Hepatic stellate cell (primary cell): ENCODE measurements at regions not wholly inside any gene's neighbourhood (a gene's known extent, or its start where the extent isn't known, plus 50 kb on each side); places are given as distances from the start of the nearest gene placed in this dataset.
"Not testable (repeated sequence)": the region's sequence is repeated elsewhere in the genome, so short reads cannot be mapped to it uniquely, and the experiment has no call there.

Experiments used
- DNase-seq: peaks from one replicate; pipeline ENCODE4 v3.0.0; 2011; ENCODE audit warnings: low spot score

DNA sequence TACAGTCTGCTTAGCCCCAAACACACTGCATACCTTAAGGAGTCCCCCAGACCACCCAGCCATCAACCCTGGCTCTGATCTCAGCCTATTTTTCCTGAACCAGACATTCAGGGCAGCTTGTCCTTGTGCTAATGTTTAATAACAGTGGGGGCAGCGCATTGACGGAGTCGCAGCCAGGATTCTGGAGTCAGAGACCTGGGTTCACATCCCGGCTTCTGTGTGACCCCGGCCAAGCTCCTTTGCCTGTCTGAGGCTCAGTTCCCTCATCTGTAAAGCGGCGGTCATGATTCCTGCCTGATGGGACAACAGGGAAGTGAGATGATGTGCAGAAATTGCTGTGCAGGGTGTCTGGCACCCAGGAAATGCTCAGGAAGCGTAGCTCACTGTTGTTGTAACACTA lies 63.1 kb downstream of the MATN1 start:
- no peak for DNase-seq

DNA sequence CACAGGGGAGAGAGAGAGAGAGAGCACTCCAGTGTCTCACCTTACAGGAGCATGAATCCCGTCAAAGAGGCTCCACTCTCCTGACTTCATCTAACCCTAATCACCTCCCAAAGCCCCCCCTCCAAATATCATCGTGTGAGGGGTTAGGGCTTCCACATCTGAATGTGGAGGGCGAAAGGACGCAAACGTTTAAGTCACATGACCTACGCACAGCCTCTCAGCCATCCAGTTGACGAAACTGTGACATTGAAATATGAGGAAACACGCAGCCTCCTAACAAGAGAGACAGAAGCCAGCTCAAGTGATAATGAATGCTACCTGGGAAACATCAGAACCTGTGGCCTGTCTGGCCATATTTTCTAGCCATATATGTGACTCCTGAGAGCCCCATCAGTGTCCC lies 63.7 kb downstream of the MATN1 start:
- no peak for DNase-seq

DNA sequence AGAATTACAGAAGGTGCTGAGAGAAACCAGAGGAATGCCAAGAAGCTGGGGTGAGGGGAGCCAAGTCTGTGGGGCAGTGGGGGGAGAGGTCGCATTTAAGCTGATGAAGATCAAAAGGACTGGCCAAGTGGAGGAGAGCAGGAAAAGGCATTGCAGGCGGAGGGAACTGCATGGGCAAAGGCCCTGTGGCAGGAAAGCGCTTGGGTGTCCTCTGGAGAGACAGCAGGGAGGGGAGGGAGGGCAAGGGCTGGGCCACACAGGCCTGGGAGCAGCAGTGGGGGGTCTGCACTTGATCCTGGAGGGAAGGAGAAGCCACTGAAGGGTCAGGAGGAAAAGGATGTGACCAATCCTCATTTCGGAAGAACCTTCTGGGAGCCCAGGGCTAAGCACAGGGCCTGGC lies 65.0 kb downstream of the MATN1 start:
- DNase-seq, result not testable (repeated sequence)

DNA sequence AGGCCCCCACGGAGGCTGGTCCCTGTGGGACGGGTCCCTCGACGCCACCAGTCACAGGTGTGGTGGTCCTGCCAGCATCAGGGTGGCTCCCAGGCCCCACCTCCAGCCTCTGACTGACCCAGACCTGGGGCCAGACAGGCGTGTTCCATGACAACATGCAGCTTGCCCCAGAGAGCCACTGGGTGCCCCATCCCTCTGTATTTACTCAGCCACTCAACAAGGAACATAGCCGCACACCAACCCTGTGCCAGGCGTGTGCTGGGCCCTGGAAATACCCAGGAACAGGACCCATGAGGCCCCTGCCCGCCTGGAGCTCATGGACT lies 65.4 kb downstream of the MATN1 start:
- no peak for DNase-seq

DNA sequence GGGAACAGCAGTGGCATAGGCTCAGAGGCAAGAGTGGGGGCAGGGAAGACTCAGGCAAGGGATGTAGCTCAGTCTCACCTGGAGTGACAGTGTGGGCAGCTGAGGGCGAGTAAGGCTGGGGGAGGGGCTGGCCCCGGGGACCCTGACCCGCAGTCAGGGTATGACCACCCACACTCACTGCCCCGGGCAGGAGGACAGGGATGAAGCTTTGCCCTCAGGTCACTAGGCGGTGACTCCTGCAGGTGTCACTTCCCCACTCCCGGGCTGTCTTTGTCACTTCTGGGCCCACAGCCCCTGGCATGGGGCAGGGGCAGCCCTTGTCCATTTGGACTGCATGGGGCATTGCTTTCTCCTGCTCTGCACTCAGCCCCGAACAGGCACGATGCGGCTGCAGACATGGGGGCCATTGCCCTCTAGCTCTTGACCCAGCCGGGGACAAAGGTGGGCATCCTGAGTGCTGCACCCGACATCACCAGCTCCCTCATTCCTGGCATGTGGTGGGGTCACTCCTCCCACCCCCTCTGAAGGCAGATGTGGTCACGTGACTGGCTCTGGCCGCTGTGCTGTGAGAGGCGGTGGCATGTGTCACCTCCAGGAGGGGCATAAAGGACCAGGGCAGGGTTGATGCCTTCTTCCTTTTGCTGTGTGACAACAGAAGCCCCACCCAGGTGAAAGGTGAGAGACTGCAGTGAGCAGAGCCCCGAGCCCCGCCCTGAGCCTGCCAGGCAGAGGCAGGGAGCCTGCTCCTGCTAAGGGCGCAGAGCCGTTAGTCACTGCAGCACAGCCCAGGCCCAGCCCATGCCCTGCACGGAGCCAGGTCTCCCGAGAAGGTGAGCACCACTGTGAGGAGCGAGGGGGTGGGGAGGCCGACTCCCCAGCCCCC lies 66.0 kb downstream of the MATN1 start:
- DNase-seq, result no peak

DNA sequence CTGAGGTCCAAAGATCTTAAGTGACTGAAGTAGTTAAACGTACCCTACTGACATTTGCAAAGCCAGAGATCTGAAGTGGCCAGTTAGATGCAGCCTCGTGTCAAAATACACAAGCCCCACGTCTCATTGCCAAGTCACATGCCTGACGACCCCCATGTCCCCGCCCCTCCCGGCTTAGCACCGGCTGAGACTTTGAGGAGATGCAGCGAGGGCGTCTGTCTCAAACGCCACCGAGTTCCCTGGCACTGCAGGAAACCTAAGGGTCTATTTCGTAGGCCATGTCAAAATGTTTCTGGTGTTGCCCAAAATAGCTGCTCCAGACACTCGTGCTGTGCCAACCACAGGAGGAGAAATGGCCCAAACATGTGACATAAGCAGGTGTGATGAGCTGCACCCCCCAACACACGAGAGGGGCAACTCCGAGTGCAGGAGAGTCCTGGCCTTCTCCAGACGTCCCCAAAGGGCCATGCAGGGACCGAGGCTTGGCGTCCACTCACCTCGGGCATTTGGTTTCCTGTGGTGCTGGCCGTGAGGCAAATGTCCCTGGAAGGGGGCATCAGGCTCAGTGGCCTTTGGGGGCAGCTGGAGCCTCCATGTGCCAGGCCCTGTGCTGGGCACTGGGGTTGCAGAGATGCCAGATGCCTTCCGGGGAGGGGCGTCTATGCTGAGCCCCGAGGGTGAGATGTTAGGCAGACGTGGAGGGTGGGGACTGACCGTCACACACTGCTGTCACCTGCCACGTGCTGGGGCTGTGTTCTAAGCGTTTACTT lies 67.0 kb downstream of the MATN1 start:
- no peak for DNase-seq

DNA sequence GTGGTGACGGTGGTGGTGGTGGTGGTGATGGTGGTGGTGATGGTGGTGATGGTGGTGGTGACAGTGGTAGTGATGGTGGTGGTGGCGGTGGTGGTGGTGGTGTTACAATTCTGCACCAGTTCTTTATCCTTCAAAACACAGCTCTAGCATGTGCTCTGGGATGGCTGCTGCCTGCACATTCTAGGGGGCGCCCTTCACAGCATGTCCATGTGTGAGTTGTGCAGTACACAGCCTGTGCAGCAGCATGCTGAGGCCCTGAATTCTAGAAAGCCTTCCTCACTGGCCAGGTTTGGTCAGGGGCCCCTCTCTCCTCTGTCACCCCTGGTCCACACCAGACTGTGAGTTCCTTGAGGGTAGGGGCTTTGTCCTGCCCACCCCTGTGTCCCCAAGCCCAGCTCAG lies 67.7 kb downstream of the MATN1 start:
- DNase-seq, result no peak

DNA sequence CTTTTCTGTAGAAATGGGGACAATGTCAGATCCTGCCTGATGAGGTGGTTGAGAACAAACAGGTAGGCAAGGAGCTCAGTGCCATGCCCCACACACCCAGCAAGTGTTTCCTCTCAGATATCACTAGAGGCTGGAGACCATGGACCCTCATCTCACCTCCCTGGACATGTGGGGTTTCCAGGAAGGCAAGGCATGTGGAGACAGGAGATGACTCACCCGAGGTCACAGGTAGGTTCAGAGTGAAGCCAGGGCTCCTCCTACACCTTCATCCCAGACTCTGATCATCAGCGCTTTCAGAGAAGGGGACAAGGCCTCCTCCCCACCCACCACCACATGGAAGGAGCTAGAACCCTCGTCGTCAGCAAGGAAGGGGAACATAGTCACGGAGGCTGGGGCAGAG lies 69.2 kb downstream of the MATN1 start:
- no peak for DNase-seq

DNA sequence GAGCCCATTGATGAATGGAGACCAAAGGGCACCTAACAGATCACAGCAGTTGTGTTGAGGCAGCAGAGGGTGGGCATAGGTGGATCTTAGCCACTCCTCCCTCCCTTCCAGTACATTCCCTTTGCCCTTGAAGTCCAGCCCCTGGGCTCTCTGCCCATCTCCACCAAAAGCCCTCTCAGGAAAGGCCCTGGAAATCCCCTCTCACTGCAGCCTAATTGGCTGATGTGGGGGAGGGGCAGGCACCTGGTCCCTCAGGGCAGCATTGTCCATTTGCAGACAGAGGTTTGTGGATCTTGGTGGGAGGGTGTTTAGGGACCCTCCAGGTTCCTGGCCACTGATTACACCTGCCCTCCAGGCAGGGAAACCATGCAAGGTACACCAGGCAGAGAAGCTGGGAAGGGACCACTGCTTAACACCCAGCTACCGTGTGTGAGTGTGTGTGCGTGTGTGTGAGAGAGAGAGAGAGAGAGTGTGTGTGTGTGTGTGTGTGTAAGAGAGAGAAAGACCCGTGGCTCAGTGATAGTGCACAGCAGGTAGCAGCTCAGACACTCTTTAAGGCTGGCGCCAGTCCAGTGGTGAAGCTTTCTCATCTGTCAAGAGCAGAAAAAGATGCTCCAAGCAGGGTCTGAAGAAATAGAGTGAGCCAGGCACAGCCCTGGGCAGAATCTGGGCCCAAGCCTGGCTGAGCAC lies 71.1 kb downstream of the MATN1 start:
- no peak for DNase-seq

DNA sequence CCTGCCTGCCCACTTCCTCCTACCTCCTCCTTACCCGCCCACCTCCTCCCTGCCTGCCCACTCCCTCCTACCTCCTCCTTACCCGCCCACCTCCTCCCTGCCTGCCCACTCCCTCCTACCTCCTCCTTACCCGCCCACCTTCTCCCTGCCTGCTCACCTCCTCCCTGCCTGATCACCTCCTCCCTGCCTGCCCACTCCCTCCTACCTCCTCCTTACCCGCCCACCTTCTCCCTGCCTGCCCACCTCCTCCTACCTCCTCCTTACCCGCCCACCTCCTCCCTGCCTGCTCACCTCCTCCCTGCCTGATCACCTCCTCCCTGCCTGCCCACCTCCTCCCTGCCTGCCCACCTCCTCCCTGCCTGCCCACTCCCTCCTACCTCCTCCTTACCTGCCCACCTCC lies 72.0 kb downstream of the MATN1 start:
- DNase-seq, result not testable (repeated sequence)

DNA sequence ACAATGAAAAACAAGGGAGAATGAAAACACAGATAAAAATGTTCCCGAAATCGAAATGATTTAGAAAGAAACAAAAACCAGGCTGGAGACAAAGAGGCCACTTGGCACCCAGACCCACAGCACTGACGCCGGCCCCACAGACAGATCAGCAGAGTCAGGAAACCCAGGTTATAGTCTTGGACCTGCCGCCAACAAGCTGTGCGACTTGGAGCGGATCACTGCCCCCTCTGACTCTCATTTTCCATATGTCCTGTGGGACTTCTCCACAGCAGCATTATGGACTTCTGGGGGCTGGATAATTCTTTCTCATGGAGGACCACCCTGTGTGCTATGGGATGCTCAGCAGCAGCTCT lies 72.4 kb downstream of the MATN1 start:
- no peak for DNase-seq

DNA sequence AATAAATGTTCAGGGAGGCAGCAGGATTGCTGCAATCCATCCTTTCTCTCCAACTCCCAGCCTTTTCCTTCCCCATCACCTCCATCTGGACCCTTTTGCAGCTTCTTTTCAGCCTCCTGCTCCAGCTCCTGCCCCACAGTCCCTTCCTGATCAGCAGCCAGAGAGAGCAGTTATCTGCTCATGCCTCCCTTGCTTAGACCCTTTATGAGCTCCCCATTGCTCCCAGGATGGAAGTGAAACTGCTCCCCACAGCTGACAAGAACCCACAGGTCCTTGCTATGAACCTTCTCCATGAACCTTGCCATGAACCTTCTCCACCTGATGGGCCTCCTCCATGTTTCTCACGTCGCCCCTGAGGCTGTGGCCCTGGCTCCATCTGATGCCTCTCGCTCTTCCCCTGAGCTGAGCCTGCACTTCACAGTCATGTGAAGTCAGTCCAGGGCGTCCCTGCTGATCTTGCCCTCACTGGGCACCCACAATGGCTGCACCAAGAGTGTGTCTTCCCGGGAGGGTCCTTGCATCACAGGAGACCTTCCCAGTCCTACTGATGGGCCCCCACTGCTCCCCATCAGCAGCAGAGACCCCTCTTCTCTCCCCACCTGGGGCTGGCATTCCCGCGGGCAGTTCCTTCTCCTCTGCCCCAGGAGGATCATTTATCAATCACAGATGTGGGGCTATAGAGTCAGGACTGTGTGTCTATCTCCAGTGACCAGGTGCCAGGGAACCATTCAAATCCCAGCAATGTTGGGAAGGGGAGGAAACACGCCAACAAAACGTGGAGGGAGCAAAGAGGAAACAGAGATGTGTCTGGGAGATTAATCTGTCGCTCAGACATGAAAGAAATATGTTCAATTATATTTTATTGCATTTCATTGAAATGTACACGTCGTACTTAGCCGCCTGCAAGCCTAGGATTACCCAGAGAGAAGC lies 73.1 kb downstream of the MATN1 start:
- no peak for DNase-seq

DNA sequence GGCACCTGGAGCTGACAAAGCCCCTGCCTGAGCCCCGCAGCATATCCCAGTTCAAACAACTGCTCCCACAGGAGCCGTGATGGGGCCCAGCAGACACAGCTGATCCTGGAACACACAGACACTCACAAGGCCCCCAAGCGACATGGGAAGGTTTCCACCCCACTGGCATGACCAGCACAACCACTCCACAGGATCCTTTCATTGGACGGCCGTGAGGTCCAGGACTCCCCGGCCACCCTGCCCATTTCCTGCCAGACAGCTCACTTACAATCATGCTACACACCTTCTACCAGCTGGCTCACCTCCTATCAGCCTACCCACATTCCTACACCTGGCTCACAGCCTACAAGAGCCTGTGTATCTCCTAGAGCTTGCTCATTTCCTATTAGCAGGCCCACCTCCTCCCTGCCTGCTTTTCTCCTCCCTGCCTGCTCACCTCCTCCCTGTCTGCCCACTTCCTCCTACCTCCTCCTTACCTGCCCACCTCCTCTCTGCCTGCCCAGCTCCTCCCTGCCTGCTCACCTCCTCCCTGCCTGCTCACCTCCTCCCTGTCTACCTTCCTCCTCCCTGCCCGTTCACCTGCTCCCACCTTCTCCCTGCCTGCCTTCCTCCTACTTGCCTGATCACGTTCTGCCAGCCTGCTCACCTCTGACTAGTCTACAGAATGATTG lies 73.9 kb downstream of the MATN1 start:
- DNase-seq, result no peak

DNA sequence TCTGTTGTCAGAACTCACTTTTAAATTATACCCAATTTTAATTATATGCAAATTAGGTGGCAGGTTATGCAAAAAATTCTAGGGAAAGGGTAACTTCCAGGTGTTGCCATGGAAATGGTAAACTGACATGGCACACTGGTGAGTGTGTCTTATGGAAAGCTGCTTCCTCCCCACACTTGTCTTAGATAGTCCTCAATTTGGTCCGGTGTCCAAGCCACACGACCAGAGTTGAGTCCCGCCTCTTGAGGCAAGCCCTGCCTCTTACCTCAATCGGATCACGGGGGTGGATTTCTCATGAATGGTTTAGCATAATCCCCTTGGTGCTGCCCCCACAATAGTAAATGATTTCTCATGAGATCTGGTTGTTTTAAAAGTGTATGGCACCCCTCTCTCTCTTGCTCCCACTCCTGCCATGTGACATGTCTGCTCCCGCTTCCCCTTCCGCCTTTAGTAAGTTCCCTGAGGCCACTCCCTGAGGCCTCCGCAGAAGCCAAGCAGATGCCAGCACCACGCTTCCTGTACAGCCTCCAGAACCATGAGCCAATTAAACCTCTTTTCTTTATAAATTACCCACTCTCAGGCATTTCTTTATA lies 74.9 kb downstream of the MATN1 start:
- DNase-seq, result no peak

DNA sequence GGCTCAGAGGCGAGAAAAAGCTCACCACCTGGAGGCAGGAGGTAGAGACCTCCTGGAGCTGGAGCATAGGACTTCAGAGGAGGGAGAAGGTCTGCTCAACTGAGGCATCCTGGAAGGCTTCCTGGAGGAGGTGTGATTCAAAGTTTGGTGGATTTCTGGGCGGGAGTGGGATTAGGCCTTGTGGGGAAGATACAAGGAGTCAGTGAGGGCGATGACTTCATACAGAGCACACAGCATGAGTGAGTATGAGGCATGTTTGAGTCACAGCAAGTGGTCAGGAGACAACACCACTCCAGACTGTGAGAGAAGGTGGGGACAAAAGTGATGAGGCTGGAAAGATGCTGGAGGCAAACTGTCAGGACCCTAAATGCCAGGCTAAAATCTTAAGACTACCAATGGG lies 77.6 kb downstream of the MATN1 start:
- no peak for DNase-seq

DNA sequence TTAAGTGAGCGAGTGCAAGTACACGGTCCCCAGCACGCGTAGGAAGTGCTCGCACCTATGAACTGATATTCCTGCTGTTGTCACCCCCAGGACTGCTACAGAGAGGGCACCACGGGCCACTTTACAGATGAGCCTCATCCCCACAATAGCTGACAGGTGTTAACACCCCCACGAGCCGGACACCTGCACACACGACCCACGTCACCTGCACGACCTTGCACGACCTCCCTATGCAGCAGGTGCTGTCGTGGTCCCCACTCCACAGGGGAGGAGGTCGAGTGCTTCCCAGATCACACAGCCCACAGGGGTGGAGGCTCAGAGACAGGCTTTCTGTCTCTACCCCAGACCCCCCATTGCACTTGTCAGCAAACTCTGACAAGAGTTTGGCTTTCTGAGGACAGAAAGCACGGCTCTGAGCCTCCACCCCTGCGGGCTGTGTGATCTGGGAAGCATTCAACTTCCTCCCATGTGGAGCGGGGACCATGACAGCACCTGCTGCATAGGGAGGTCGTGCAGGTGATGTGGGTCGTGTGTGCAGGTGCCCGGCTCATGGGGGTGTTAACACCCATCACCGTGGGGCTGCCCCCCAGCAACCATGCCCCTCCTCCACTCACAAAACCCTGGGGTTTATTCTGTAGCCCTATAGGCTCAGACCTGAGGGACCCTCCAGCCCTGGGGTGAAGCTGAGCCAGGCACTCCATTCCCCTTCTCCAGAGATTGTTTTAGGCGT lies 80.8 kb downstream of the MATN1 start:
- DNase-seq, result no peak

DNA sequence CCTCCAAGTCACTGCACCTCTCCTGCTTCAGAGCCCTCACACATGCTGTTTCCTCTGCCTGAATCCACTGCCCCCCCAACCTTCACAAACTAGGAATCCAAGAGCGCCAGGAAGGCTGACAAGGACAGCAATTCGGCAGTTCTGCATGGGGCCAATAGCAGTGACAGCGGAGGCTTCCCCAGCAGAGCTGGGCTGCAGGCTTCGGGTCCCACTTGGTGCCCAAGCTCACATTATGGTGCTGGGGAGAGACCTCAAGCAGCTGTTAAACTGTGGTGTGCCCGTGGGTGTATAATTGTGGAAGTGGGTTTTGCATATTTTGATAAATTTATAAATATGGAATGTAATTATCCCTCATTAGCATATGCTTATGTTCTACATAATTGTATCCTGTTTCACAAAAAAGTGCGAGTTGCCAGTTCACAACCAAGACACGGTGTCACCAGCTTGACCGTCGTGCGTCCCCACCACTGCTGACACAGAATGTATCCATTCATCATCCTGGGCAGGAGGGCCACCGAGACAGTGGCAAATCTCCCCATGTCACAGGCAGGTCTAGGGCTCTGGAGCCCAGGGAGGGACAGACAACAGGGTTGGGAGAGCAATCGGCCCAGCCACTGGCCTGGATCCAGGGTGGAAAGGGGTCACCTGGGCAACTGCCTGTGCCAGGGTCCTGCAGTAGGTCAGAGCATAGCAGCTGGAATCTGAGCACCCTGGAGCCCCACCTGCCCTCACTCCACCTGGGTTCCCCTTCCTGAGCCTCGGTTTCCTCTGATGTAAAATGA lies 81.6 kb downstream of the MATN1 start:
- DNase-seq, result no peak

DNA sequence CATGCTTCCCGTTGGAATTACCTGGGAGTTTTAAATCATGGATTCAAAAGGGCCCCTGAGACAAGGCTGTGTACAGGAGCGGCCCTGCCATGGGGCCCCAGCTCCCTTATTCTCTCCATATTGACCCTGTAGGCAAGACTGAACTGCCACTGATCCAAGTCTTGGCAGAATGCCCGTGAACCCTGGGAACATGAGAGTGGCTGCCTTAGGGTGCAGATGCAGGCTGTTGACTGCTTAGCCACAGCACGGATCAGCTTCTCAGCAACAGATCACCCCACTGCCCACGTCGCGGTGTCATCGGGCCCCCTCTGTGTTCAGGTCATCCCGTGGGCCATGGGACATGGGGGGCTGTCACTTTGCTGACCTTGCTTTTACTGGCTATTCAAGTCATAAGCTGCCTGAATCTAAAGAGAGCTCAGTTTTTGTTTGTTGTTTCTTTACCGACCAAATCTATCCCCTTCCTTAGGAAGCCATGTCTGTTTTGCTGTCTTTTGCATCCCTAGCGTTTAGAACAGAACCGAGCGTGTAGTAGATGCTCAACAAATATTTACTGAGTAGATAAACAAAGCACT lies 83.4 kb downstream of the MATN1 start:
- DNase-seq, result no peak

DNA sequence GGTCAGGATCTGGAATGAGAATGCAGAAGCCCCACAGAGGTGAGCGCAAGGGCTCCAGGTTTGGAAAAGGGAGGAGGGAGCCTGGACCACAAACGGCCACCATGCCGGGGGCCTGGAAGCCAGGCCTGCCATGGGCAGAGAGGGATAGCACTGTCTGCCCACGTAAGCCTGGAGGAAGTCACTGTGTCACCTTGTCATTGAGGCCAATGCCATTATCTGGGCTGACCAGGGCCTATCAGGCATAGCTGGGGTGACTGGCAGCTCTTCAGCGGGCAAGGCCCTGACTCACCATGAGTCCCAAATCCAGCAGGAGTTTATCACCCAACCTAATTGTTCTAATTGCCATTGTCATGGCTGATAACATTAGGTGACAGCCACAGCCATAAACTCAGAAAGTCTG lies 84.6 kb downstream of the MATN1 start:
- DNase-seq, result no peak
